ENCODE measurements at regions not wholly inside any gene's neighbourhood (a gene's known extent, or its start where the extent isn't known, plus 50 kb on each side); places are given as distances from the start of the nearest gene placed in this dataset.

DNA sequence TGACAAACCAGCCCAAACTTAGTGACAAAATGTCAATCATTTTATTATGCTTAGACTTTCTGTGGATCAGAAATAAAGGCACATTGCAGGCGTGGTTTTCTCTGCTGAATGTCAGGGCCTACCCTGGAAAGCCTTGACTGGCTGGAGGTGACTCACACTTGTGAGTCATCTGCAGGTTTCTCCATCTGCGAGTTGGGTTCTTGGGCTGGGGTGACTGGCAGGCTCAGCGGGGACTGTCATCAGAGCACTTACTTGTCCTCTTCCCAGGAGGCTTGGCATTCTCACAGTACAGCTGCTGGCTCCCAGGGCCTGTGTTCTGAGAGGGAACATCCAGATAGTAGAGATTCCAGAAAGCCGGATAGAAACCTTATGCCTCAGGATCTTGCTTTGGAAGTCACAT, 153.8 kb upstream of the AGA start (continued):
- TF ChIP-seq ZNF207 (IDR thresholded peaks at IDR 0.05; ENCODE audit: borderline replicate concordance) (no peak), WRNIP1 (IDR thresholded peaks at IDR 0.05; ENCODE audit: borderline replicate concordance, low read depth, low read length) (no peak), NFYA (IDR thresholded peaks at IDR 0.05; ENCODE audit: borderline replicate concordance, low read depth, low read length) (no peak), YY1 (IDR thresholded peaks at IDR 0.05; ENCODE audit: low read depth, low read length) (no peak)
- TF ChIP-seq, protein P1, sequence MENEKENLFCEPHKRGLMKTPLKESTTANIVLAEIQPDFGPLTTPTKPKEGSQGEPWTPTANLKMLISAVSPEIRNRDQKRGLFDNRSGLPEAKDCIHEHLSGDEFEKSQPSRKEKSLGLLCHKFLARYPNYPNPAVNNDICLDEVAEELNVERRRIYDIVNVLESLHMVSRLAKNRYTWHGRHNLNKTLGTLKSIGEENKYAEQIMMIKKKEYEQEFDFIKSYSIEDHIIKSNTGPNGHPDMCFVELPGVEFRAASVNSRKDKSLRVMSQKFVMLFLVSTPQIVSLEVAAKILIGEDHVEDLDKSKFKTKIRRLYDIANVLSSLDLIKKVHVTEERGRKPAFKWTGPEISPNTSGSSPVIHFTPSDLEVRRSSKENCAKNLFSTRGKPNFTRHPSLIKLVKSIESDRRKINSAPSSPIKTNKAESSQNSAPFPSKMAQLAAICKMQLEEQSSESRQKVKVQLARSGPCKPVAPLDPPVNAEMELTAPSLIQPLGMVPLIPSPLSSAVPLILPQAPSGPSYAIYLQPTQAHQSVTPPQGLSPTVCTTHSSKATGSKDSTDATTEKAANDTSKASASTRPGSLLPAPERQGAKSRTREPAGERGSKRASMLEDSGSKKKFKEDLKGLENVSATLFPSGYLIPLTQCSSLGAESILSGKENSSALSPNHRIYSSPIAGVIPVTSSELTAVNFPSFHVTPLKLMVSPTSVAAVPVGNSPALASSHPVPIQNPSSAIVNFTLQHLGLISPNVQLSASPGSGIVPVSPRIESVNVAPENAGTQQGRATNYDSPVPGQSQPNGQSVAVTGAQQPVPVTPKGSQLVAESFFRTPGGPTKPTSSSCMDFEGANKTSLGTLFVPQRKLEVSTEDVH (IDR thresholded peaks at IDR 0.05; ENCODE audit: low read depth, partially characterized antibody), result no peak

DNA sequence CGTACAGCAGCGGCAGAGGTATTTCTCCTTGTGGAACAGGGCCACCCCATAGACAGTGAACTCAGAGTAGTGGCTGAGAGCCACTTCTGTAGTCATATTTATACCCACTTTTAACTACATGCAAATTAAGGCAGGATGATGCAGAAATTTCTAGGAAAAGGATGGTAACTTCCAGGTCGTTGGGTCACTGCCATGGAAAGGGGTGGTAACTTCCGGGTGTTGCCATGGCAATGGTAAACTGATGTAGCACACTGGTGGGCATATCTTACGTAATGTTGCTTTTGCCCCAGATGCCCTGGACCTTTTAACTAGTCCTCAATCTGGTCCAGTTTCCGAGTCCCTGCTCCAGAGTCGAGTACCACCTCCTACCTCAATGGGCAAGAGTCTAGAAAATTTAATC, 154.8 kb upstream of the AGA start:
- ChIA-PET RAD21 (ENCODE audit: unreplicated experiment) (no interaction called here), CTCF (no interaction called here), POLR2A (no interaction called here), SMC1A (ENCODE audit: uncharacterized antibody, unreplicated experiment) (no interaction called here)
- ATAC-seq (no peak), FAIRE-seq (no peak), DNase-seq (ENCODE audit: low read depth, low spot score) (no peak)
- Histone ChIP-seq H3K9ac (ENCODE audit: control insufficient read depth, insufficient read depth, low read length) (no peak overlapping the region), H3K4me1 (ENCODE audit: control insufficient read depth, insufficient read depth, low read length) (no peaks in the 10 kb centered on the region), H3K4me2 (ENCODE audit: control insufficient read depth, insufficient read depth) (no peak overlapping the region), H3K79me2 (ENCODE audit: control insufficient read depth, insufficient read depth, low read length) (no peaks in the 10 kb centered on the region), H3K27me3 (replicated peaks in 1 of 2; ENCODE audit: control insufficient read depth in 2 of 2, insufficient read depth in 2 of 2, low read length in 1 of 2) (no peaks in the 10 kb centered on the region), H3K9me3 (replicated peaks; ENCODE audit: control insufficient read depth, insufficient read depth, low read length) (no peaks in the 10 kb centered on the region), H3K4me3 (no peak overlapping the region), H3K27ac (ENCODE audit: control insufficient read depth, insufficient read depth) (no peak overlapping the region), H2AFZ (ENCODE audit: control insufficient read depth, low read depth, low read length) (no peak overlapping the region), H3K36me3 (ENCODE audit: control insufficient read depth in 2 of 2, insufficient read depth in 2 of 2, low read length in 1 of 2) (no peaks in the 10 kb centered on the region), H4K20me1 (ENCODE audit: control insufficient read depth, insufficient read depth) (no peaks in the 10 kb centered on the region)
- WGBS (ENCODE audit: insufficient coverage, insufficient replicate concordance, low lambda C conversion rate, missing lambda C conversion rate), result 40% methylated on average over 7 of the region's 7 CpGs
- in situ Hi-C loops (cut with MboI), result no loop called here
- BruUV-seq (replicated peaks), result no TSS peak
- intact Hi-C loops (cut with micrococcal nuclease; ENCODE audit: unreplicated experiment), result no loop called here
- TF ChIP-seq SREBF2 (IDR thresholded peaks at IDR 0.05; ENCODE audit: low read length) (no peak), TCF7 (IDR thresholded peaks at IDR 0.05; ENCODE audit: borderline replicate concordance) (no peak), POLR2AphosphoS2 (IDR thresholded peaks at IDR 0.05; ENCODE audit: low read depth, low read length) (no peak), RCOR1 (conservative IDR thresholded peaks at IDR 0.05; ENCODE audit: low read depth, low read length) (no peak), EP300 (IDR thresholded peaks at IDR 0.05; ENCODE audit: borderline replicate concordance in 1 of 2, control insufficient read depth in 1 of 2, low read depth in 2 of 2, low read length in 2 of 2) (no peak), SPI1 (IDR thresholded peaks at IDR 0.05; ENCODE audit: borderline replicate concordance, insufficient read depth, low read depth, low read length) (no peak)
- TF ChIP-seq, protein P2, sequence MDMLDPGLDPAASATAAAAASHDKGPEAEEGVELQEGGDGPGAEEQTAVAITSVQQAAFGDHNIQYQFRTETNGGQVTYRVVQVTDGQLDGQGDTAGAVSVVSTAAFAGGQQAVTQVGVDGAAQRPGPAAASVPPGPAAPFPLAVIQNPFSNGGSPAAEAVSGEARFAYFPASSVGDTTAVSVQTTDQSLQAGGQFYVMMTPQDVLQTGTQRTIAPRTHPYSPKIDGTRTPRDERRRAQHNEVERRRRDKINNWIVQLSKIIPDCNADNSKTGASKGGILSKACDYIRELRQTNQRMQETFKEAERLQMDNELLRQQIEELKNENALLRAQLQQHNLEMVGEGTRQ (IDR thresholded peaks at IDR 0.05; ENCODE audit: borderline replicate concordance, low read depth, low read length), result no peak
- TF ChIP-seq, protein P3, sequence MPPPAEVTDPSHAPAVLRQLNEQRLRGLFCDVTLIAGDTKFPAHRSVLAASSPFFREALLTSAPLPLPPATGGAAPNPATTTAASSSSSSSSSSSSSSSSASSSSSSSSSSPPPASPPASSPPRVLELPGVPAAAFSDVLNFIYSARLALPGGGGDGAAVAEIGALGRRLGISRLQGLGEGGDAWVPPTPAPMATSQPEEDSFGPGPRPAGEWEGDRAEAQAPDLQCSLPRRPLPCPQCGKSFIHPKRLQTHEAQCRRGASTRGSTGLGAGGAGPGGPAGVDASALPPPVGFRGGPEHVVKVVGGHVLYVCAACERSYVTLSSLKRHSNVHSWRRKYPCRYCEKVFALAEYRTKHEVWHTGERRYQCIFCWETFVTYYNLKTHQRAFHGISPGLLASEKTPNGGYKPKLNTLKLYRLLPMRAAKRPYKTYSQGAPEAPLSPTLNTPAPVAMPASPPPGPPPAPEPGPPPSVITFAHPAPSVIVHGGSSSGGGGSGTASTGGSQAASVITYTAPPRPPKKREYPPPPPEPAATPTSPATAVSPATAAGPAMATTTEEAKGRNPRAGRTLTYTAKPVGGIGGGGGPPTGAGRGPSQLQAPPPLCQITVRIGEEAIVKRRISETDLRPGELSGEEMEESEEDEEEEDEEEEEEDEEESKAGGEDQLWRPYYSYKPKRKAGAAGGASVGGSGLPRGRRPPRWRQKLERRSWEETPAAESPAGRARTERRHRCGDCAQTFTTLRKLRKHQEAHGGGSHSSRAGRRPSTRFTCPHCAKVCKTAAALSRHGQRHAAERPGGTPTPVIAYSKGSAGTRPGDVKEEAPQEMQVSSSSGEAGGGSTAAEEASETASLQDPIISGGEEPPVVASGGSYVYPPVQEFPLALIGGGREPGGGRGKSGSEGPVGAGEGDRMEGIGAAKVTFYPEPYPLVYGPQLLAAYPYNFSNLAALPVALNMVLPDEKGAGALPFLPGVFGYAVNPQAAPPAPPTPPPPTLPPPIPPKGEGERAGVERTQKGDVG (CRISPR knock-in tag; IDR thresholded peaks at IDR 0.05), result no peak
- TF ChIP-seq, protein P4, sequence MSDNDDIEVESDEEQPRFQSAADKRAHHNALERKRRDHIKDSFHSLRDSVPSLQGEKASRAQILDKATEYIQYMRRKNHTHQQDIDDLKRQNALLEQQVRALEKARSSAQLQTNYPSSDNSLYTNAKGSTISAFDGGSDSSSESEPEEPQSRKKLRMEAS (IDR thresholded peaks at IDR 0.05; ENCODE audit: low read depth, low read length), result no peak

All from GM12878 (cell line).